22Rv1 (cell line): ENCODE measurements at regions not wholly inside any gene's neighbourhood (a gene's known extent, or its start where the extent isn't known, plus 50 kb on each side); places are given as distances from the start of the nearest gene placed in this dataset.

Experiments used
- H3K27ac ChIP-seq: fragments of 450-650 bp; 2 replicates; pipeline ENCODE4 v1.5.1; 2017
- ZFX ChIP-seq: fragments of 450-650 bp; IDR thresholded peaks from 2 replicates; pipeline ENCODE4 v1.6.1; 2017; ENCODE audit warnings: antibody characterized with exemption, borderline replicate concordance
- TF ChIP-seq, protein P1 (sequence below): fragments of 450-650 bp; IDR thresholded peaks from 2 replicates; pipeline ENCODE4 v1.5.1; 2017; ENCODE audit warnings: mild to moderate bottlenecking

DNA sequence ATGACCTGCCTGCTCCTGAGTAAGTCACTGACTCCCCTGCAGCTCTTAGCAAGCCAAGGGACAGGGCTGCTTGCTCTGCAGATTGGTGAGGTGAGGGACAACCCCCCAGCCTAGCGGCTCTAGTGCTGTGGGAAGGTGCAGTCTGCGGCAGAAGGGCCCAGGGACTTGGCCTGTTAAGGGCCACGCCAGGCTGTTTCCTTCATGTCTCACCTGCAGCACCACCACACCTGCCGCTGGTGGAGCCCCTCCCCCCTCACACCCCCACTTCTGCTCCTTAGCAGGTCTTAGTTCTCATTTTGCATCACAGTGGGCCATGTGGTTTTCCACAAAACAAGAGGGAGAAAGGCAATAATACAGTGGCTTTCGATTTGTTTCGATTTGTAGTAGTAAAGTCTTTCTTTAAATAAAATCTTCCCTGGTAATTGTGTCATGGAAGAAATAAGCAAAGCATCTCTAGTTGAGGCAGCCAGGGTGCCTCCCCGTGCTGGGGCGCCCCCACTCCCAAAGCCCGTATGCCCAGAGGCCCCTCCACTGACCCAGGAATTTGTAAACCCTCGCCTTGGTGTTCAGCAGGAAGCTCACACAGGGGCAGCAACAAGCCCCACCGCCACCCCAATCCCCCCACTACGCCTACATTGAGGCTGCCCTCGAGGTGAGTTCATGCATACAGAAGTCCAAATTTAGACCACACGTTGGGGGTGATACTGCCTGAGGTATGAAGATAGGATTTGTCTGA lies 86.5 kb upstream of the CLDN5 start:
- no peak for TF ChIP-seq ZFX
- TF ChIP-seq, protein P1, sequence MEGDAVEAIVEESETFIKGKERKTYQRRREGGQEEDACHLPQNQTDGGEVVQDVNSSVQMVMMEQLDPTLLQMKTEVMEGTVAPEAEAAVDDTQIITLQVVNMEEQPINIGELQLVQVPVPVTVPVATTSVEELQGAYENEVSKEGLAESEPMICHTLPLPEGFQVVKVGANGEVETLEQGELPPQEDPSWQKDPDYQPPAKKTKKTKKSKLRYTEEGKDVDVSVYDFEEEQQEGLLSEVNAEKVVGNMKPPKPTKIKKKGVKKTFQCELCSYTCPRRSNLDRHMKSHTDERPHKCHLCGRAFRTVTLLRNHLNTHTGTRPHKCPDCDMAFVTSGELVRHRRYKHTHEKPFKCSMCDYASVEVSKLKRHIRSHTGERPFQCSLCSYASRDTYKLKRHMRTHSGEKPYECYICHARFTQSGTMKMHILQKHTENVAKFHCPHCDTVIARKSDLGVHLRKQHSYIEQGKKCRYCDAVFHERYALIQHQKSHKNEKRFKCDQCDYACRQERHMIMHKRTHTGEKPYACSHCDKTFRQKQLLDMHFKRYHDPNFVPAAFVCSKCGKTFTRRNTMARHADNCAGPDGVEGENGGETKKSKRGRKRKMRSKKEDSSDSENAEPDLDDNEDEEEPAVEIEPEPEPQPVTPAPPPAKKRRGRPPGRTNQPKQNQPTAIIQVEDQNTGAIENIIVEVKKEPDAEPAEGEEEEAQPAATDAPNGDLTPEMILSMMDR, result no peak
- H3K27ac ChIP-seq, result no peak overlapping the region

DNA sequence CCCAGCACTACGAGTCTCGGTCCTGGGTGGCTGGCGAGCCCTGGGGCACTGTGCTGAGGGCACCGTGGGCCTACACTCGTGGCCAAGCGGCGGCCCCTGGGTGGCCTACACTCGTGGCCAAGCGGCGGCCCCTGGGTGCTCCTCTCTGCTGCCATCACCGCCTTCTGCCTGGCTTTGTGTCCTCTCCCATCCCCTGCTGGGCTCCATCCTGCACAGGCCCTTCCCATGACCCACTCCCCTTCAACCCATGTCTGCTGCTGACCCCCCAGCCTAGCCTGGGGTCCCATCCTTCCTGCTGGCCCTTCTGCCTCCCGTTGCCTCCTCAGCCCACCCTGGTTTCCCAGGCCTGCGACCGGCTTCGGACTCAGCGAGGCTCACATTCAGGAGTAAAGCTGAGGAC lies 87.4 kb upstream of the CLDN5 start:
- TF ChIP-seq, protein P1, result no peak
- no peak overlapping the region for H3K27ac ChIP-seq

DNA sequence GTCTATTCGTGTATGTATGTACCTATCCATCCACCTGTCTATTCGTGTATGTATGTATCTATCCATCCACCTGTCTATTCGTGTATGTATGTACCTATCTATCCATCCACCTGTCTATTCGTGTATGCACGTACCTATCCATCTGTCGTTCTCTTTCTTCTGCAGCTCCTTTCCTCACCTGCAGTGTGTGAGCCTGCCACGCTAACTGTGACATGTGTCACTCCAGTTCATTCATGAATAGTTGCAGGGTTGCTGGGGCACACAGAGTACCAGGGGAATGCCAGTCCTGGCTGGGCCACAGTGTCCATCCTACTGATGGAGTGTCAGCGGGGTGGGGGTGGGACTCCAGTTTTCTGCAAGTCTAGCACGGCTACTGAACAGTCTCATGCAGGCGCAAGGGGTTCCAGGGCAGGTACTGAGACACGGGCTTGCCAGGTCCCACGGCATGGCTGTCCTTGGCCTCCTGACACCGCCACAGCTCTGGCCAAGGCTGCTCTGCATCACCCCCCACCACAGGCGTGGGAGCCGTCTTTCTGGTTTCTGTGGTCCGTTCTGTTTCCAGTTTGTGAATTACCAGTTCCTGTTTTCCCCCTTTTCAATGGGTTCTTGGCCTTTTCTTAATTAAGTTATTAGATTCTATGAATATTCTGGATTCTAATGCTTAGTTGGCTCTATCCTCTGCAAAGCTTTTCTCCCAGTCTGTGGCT lies 88.8 kb upstream of the CLDN5 start:
- TF ChIP-seq, protein P1, result no peak
- no peak for TF ChIP-seq ZFX
- no peak overlapping the region for H3K27ac ChIP-seq

DNA sequence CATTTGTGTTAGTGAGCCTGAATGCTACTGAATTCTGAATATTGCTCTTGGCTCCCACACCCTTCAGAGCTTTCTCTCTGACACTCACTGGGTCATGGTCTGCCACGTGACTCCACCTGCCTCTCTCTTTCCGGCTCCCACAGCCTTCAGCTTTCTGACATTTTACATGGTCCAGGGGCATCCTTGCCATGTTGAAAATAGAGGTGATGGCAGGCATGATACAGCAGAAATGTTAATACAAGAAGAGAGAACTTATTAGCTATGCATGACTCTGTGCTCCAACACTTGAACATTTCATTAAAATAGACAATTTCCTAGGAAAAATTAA lies 90.3 kb upstream of the CLDN5 start:
- H3K27ac ChIP-seq, result no peak overlapping the region
- TF ChIP-seq, protein P1, result no peak
- TF ChIP-seq ZFX, result no peak

DNA sequence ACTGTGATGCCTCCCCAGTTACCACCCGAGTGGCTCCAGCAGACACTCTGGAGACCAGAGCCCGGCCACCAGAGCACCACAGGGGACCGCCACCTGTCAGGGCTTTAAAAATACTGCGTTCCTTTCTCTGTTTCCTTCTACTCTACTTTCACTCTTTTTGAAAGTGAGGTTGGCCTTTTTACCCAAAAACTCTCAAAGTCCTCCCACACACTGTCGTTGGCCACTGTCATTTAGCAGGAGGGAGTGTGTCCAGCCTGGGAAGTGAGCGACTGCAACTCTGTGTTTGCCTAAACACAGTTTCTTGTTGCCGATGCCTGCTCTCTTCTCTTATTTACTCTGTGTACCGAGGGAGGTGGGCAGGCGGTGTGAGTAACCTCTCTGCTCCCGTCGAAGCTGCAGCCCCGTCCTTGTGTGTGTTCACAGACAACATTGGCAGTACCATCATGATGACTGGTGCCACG lies 90.8 kb upstream of the CLDN5 start:
- TF ChIP-seq, protein P1, result no peak
- no peak for TF ChIP-seq ZFX
- H3K27ac ChIP-seq, result no peak overlapping the region

DNA sequence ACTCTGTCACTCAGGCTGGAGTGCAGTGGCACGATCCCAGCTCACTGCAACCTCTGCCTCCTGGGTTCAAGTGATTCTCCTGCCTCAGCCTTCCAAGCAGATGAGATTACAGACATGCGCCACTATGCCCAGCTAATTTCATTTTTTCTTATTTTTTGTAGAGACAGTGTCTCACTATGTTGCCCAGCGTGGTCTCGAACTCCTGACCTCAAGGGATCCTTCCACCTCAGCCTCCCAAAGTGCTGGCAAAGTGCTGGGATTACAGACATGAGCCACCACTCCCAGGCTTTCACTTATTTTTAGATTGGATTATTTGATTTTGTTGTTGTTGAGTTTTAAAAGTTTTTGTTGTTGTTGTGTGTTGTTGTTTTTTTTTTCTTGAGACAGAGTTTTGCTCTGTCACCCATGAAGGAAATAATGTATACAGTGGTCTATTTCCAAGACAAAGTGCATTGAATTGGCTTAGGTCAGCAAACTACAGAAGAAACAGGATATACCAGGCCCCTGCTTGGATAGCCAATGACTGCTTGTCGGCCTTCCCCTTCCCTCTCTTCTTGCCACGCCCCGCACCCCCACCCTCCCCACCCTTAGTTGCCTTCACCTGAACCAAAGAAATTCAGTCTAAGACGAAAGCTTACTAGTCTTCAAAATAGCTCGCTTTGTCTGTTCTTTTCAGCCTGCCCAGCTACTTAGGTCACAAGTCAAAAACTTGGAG lies 91.8 kb upstream of the CLDN5 start:
- no peak overlapping the region for H3K27ac ChIP-seq
- TF ChIP-seq, protein P1, result no peak
- no peak for TF ChIP-seq ZFX
